ENCODE measurements at regions not wholly inside any gene's neighbourhood (a gene's known extent, or its start where the extent isn't known, plus 50 kb on each side); places are given as distances from the start of the nearest gene placed in this dataset.

- H3K27me3 ChIP-seq (ENCODE audit: control insufficient read depth in 2 of 2, insufficient read depth in 2 of 2, low read length in 2 of 2): no peaks in the 10 kb centered on the region
- Mint-ChIP-seq H3K36me3 (no peaks in the 10 kb centered on the region), H3K27ac (peak overlapping the region in 1 of 9 donors; percentile 37), H3K27me3 (peaks cover 0 to 18% (median 1%) of the 10 kb centered on the region in 5 donors), H3K4me1 (no peaks in the 10 kb centered on the region), H3K4me3 (no peak overlapping the region), H3K9me3 (peaks cover 0 to 27% (median 11%) of the 10 kb centered on the region in 11 donors)
- intact Hi-C loops (cut with micrococcal nuclease): no loop called here
- ATAC-seq (no peak), DNase-seq (no peak)
- no peaks in the 10 kb centered on the region for H3K9me3 ChIP-seq (ENCODE audit: control insufficient read depth in 2 of 3, low read length in 3 of 3)
- CTCF ChIA-PET: no interaction called here
- H3K4me1 ChIP-seq (ENCODE audit: control insufficient read depth in 2 of 2, insufficient read depth in 2 of 2, low read length in 2 of 2): no peaks in the 10 kb centered on the region
- H3K4me3 ChIP-seq (ENCODE audit: low read length): no peak overlapping the region
- POLR2A ChIA-PET: no interaction called here
- no peaks in the 10 kb centered on the region for H3K36me3 ChIP-seq (ENCODE audit: control insufficient read depth in 2 of 3, insufficient read depth in 3 of 3, low read length in 3 of 3)
- no peak overlapping the region for H3K27ac ChIP-seq (ENCODE audit: low read depth, low read length)
These were observed 70.5 kb downstream of the ZNF22 start for GRCh38 chr10:45071043-45071813.

GRCh38 chr10:45075216-45075615 lies 74.5 kb downstream of the ZNF22 start:
- Mint-ChIP-seq H3K4me3 (no peak overlapping the region), H3K9me3 (peaks cover 0 to 22% (median 11%) of the 10 kb centered on the region in 11 donors), H3K36me3 (no peaks in the 10 kb centered on the region), H3K27me3 (peaks cover 6 to 28% (median 14%) of the 10 kb centered on the region in 5 donors), H3K27ac (no peak overlapping the region), H3K4me1 (no peaks in the 10 kb centered on the region)
- Histone ChIP-seq H3K4me1 (ENCODE audit: control insufficient read depth in 2 of 2, insufficient read depth in 2 of 2, low read length in 2 of 2) (no peaks in the 10 kb centered on the region), H3K9me3 (ENCODE audit: control insufficient read depth in 2 of 3, low read length in 3 of 3) (no peaks in the 10 kb centered on the region), H3K27me3 (ENCODE audit: control insufficient read depth in 2 of 2, insufficient read depth in 2 of 2, low read length in 2 of 2) (no peaks in the 10 kb centered on the region), H3K36me3 (ENCODE audit: control insufficient read depth in 2 of 3, insufficient read depth in 3 of 3, low read length in 3 of 3) (no peaks in the 10 kb centered on the region), H3K4me3 (ENCODE audit: low read length) (no peak overlapping the region), H3K27ac (ENCODE audit: low read depth, low read length) (no peak overlapping the region)
- intact Hi-C loops (cut with micrococcal nuclease): no loop called here
- ATAC-seq (no peak), DNase-seq (no peak)
- POLR2A ChIA-PET: no interaction called here
- CTCF ChIA-PET: no interaction called here

GRCh38 chr10:45075826-45076380 lies 75.2 kb downstream of the ZNF22 start:
- peaks cover 0 to 5% of the 10 kb centered on the region in 2 donors for H3K27me3 ChIP-seq (ENCODE audit: control insufficient read depth in 2 of 2, insufficient read depth in 2 of 2, low read length in 2 of 2)
- H3K4me1 Mint-ChIP-seq: no peaks in the 10 kb centered on the region
- POLR2A ChIA-PET: no interaction called here
- H3K36me3 Mint-ChIP-seq: no peaks in the 10 kb centered on the region
- no peaks in the 10 kb centered on the region for H3K36me3 ChIP-seq (ENCODE audit: control insufficient read depth in 2 of 3, insufficient read depth in 3 of 3, low read length in 3 of 3)
- peaks cover 6 to 29% (median 14%) of the 10 kb centered on the region in 5 donors for H3K27me3 Mint-ChIP-seq
- intact Hi-C loops (cut with micrococcal nuclease): no loop called here
- CTCF ChIA-PET: no interaction called here
- H3K9me3 ChIP-seq (ENCODE audit: control insufficient read depth in 2 of 3, low read length in 3 of 3): no peaks in the 10 kb centered on the region
- H3K4me3 ChIP-seq (ENCODE audit: low read length): no peak overlapping the region
- H3K4me3 Mint-ChIP-seq: no peak overlapping the region
- DNase-seq (no peak), ATAC-seq (no peak)
- H3K27ac Mint-ChIP-seq: no peak overlapping the region
- no peak overlapping the region for H3K27ac ChIP-seq (ENCODE audit: low read depth, low read length)
- H3K4me1 ChIP-seq (ENCODE audit: control insufficient read depth in 2 of 2, insufficient read depth in 2 of 2, low read length in 2 of 2): no peaks in the 10 kb centered on the region
- H3K9me3 Mint-ChIP-seq: peaks cover 0 to 16% (median 6%) of the 10 kb centered on the region in 11 donors

- H3K27ac ChIP-seq (ENCODE audit: low read depth, low read length): no peak overlapping the region
- Mint-ChIP-seq H3K27ac (peak overlapping the region in 2 of 9 donors; percentile 13 to 58), H3K9me3 (peaks cover 0 to 13% (median 0%) of the 10 kb centered on the region in 11 donors), H3K4me3 (peak overlapping the region in 2 of 10 donors; percentile 31 to 48), H3K27me3 (peaks cover 11 to 31% (median 14%) of the 10 kb centered on the region in 5 donors), H3K36me3 (no peaks in the 10 kb centered on the region), H3K4me1 (no peaks in the 10 kb centered on the region)
- no peaks in the 10 kb centered on the region for H3K36me3 ChIP-seq (ENCODE audit: control insufficient read depth in 2 of 3, insufficient read depth in 3 of 3, low read length in 3 of 3)
- H3K27me3 ChIP-seq (ENCODE audit: control insufficient read depth in 2 of 2, insufficient read depth in 2 of 2, low read length in 2 of 2): peaks cover 0 to 5% of the 10 kb centered on the region in 2 donors
- ChIA-PET POLR2A (no interaction called here), CTCF (no interaction called here)
- DNase-seq: peak in 1 of 9 donors; percentile 3
- H3K4me1 ChIP-seq (ENCODE audit: control insufficient read depth in 2 of 2, insufficient read depth in 2 of 2, low read length in 2 of 2): no peaks in the 10 kb centered on the region
- H3K9me3 ChIP-seq (ENCODE audit: control insufficient read depth in 2 of 3, low read length in 3 of 3): no peaks in the 10 kb centered on the region
- ATAC-seq: peak; percentile 64
- H3K4me3 ChIP-seq (ENCODE audit: low read length): no peak overlapping the region
- intact Hi-C loops (cut with micrococcal nuclease): no loop called here
These were observed 76.2 kb downstream of the ZNF22 start for GRCh38 chr10:45076891-45077290.

- H3K9me3 Mint-ChIP-seq: peaks cover 0 to 13% (median 6%) of the 10 kb centered on the region in 11 donors
- no peaks in the 10 kb centered on the region for H3K36me3 Mint-ChIP-seq
- Histone ChIP-seq H3K4me3 (ENCODE audit: low read length) (no peak overlapping the region), H3K9me3 (ENCODE audit: control insufficient read depth in 2 of 3, low read length in 3 of 3) (no peaks in the 10 kb centered on the region), H3K27ac (ENCODE audit: low read depth, low read length) (no peak overlapping the region), H3K4me1 (ENCODE audit: control insufficient read depth in 2 of 2, insufficient read depth in 2 of 2, low read length in 2 of 2) (no peaks in the 10 kb centered on the region), H3K27me3 (ENCODE audit: control insufficient read depth in 2 of 2, insufficient read depth in 2 of 2, low read length in 2 of 2) (peaks cover 0 to 5% of the 10 kb centered on the region in 2 donors), H3K36me3 (ENCODE audit: control insufficient read depth in 2 of 3, insufficient read depth in 3 of 3, low read length in 3 of 3) (no peaks in the 10 kb centered on the region)
- peaks cover 14 to 42% (median 29%) of the 10 kb centered on the region in 5 donors for H3K27me3 Mint-ChIP-seq
- ATAC-seq: no peak
- ChIA-PET POLR2A (no interaction called here), CTCF (no interaction called here)
- H3K27ac Mint-ChIP-seq: no peak overlapping the region
- H3K4me3 Mint-ChIP-seq: no peak overlapping the region
- intact Hi-C loops (cut with micrococcal nuclease): no loop called here
- no peaks in the 10 kb centered on the region for H3K4me1 Mint-ChIP-seq
- DNase-seq: no peak
These were observed 79.6 kb downstream of the ZNF22 start for GRCh38 chr10:45080331-45080730.

- no peak overlapping the region for H3K4me3 Mint-ChIP-seq
- intact Hi-C loops (cut with micrococcal nuclease): no loop called here
- no peaks in the 10 kb centered on the region for H3K4me1 Mint-ChIP-seq
- H3K27me3 Mint-ChIP-seq: peaks cover 11 to 39% (median 29%) of the 10 kb centered on the region in 5 donors
- ChIA-PET CTCF (no interaction called here), POLR2A (no interaction called here)
- H3K27ac ChIP-seq (ENCODE audit: low read depth, low read length): no peak overlapping the region
- H3K27ac Mint-ChIP-seq: no peak overlapping the region
- H3K9me3 ChIP-seq (ENCODE audit: control insufficient read depth in 2 of 3, low read length in 3 of 3): peaks cover 0 to 6% (median 0%) of the 10 kb centered on the region in 3 experiments
- no peak for DNase-seq
- H3K4me1 ChIP-seq (ENCODE audit: control insufficient read depth in 2 of 2, insufficient read depth in 2 of 2, low read length in 2 of 2): no peaks in the 10 kb centered on the region
- no peak overlapping the region for H3K4me3 ChIP-seq (ENCODE audit: low read length)
- H3K9me3 Mint-ChIP-seq: peaks cover 0 to 25% (median 17%) of the 10 kb centered on the region in 11 donors
- no peak for ATAC-seq
- peaks cover 0 to 5% (median 4%) of the 10 kb centered on the region in 5 donors for H3K36me3 Mint-ChIP-seq
- H3K36me3 ChIP-seq (ENCODE audit: control insufficient read depth in 2 of 3, insufficient read depth in 3 of 3, low read length in 3 of 3): no peaks in the 10 kb centered on the region
- peaks cover 0 to 5% of the 10 kb centered on the region in 2 donors for H3K27me3 ChIP-seq (ENCODE audit: control insufficient read depth in 2 of 2, insufficient read depth in 2 of 2, low read length in 2 of 2)
These were observed 81.5 kb downstream of the ZNF22 start for GRCh38 chr10:45082176-45082575.

- H3K27ac ChIP-seq (ENCODE audit: low read depth, low read length): no peak overlapping the region
- H3K4me1 Mint-ChIP-seq: no peaks in the 10 kb centered on the region
- DNase-seq (no peak), ATAC-seq (no peak)
- ChIA-PET POLR2A (no interaction called here), CTCF (no interaction called here)
- no peak overlapping the region for H3K4me3 Mint-ChIP-seq
- intact Hi-C loops (cut with micrococcal nuclease): no loop called here
- H3K36me3 Mint-ChIP-seq: no peaks in the 10 kb centered on the region
- H3K9me3 ChIP-seq (ENCODE audit: control insufficient read depth in 2 of 3, low read length in 3 of 3): no peaks in the 10 kb centered on the region
- H3K27ac Mint-ChIP-seq: no peak overlapping the region
- no peaks in the 10 kb centered on the region for H3K27me3 ChIP-seq (ENCODE audit: control insufficient read depth in 2 of 2, insufficient read depth in 2 of 2, low read length in 2 of 2)
- no peaks in the 10 kb centered on the region for H3K4me1 ChIP-seq (ENCODE audit: control insufficient read depth in 2 of 2, insufficient read depth in 2 of 2, low read length in 2 of 2)
- H3K9me3 Mint-ChIP-seq: peaks cover 0 to 6% (median 0%) of the 10 kb centered on the region in 11 donors
- no peaks in the 10 kb centered on the region for H3K36me3 ChIP-seq (ENCODE audit: control insufficient read depth in 2 of 3, insufficient read depth in 3 of 3, low read length in 3 of 3)
- H3K27me3 Mint-ChIP-seq: peaks cover 13 to 47% (median 42%) of the 10 kb centered on the region in 5 donors
- H3K4me3 ChIP-seq (ENCODE audit: low read length): no peak overlapping the region
These were observed 91.2 kb downstream of the ZNF22 start for GRCh38 chr10:45091968-45092367.

Data from naive thymus-derived CD4-positive, alpha-beta T cell (primary cell).